Mesodermal cell (in vitro differentiated cells): ENCODE measurements at regions not wholly inside any gene's neighbourhood (a gene's known extent, or its start where the extent isn't known, plus 50 kb on each side); places are given as distances from the start of the nearest gene placed in this dataset.
"Not testable (repeated sequence)": the region's sequence is repeated elsewhere in the genome, so short reads cannot be mapped to it uniquely, and the experiment has no call there.

Source experiments
- H3K27ac ChIP-seq: 2 replicates; pipeline ENCODE4 v1.7.0; 2013; ENCODE audit warnings: mild to moderate bottlenecking, low read depth, low read length, moderate library complexity; ENCODE audit not compliant: severe bottlenecking
- H3K36me3 ChIP-seq: 2 replicates; pipeline ENCODE4 v1.7.1; 2013; ENCODE audit warnings: mild to moderate bottlenecking, low read length, moderate library complexity; ENCODE audit not compliant: control insufficient read depth, insufficient read depth
- H3K4me1 ChIP-seq: one replicate; pipeline ENCODE4 v1.7.1; 2013; ENCODE audit warnings: mild to moderate bottlenecking, low read length; ENCODE audit not compliant: insufficient read depth, control insufficient read depth, poor library complexity, severe bottlenecking
- H3K4me3 ChIP-seq: 2 replicates; pipeline ENCODE4 v1.7.0; 2013; ENCODE audit warnings: low read length, control low read depth, mild to moderate bottlenecking; ENCODE audit not compliant: insufficient read depth, poor library complexity, severe bottlenecking; ENCODE audit errors: extremely low read depth
- H3K9me3 ChIP-seq: 2 replicates; pipeline ENCODE4 v1.7.1; 2013; ENCODE audit warnings: mild to moderate bottlenecking, low read length, moderate library complexity; ENCODE audit not compliant: control insufficient read depth
- WGBS, 2 experiments: methylation state at CpG; one replicate each; pipeline ENCODE4 v1.1.5; 2013; ENCODE audit warnings: missing lambda C conversion rate in 2 of 2; ENCODE audit not compliant: insufficient coverage in 2 of 2; 5-methylcytosine and 5-hydroxymethylcytosine counted together

- H3K4me3 ChIP-seq: no peak overlapping the region
- H3K27ac ChIP-seq: no peak overlapping the region
- no CpG with 5 or more reads among the region's 1 CpG for WGBS, 2 experiments
- no peaks in the 10 kb centered on the region for H3K36me3 ChIP-seq
- no peaks in the 10 kb centered on the region for H3K4me1 ChIP-seq
- no peaks in the 10 kb centered on the region for H3K9me3 ChIP-seq
These were observed 50.7 kb upstream of the C12orf71 start for GRCh38 chr12:27133022-27133590.

GRCh38 chr12:27140478-27140969 is 58.1 kb upstream of the C12orf71 start:
- no peak overlapping the region for H3K4me3 ChIP-seq
- no peaks in the 10 kb centered on the region for H3K9me3 ChIP-seq
- no peaks in the 10 kb centered on the region for H3K4me1 ChIP-seq
- H3K36me3 ChIP-seq: no peaks in the 10 kb centered on the region
- no peak overlapping the region for H3K27ac ChIP-seq
- no CpG with 5 or more reads among the region's 2 CpGs for WGBS, 2 experiments

- Histone ChIP-seq H3K36me3 (no peaks in the 10 kb centered on the region), H3K4me3 (no peak overlapping the region), H3K27ac (no peak overlapping the region), H3K9me3 (no peaks in the 10 kb centered on the region), H3K4me1 (no peaks in the 10 kb centered on the region)
- 0 to 20% methylated on average over 1 of the region's 3 CpGs for WGBS, 2 experiments
These were observed 59.8 kb upstream of the C12orf71 start for GRCh38 chr12:27142101-27142721.

GRCh38 chr12:27143256-27144069 is 61.1 kb upstream of the C12orf71 start:
- no peaks in the 10 kb centered on the region for H3K4me1 ChIP-seq
- 100% methylated on average over 1 to 2 of the region's 7 CpGs for WGBS, 2 experiments
- H3K27ac ChIP-seq: no peak overlapping the region
- H3K36me3 ChIP-seq: no peaks in the 10 kb centered on the region
- no peak overlapping the region for H3K4me3 ChIP-seq
- no peaks in the 10 kb centered on the region for H3K9me3 ChIP-seq

- H3K9me3 ChIP-seq, H3K4me3 ChIP-seq, H3K36me3 ChIP-seq, H3K4me1 ChIP-seq, H3K27ac ChIP-seq: not testable (repeated sequence)
- WGBS, 2 experiments: no CpG with 5 or more reads among the region's 1 CpG
These were observed 63.3 kb upstream of the C12orf71 start for GRCh38 chr12:27145725-27146124.

GRCh38 chr12:27148373-27148772 is 66.0 kb upstream of the C12orf71 start:
- no peak overlapping the region for H3K4me3 ChIP-seq
- H3K4me1 ChIP-seq: no peaks in the 10 kb centered on the region
- no peaks in the 10 kb centered on the region for H3K9me3 ChIP-seq
- H3K27ac ChIP-seq: no peak overlapping the region
- H3K36me3 ChIP-seq: no peaks in the 10 kb centered on the region

GRCh38 chr12:27148791-27149190 is 66.4 kb upstream of the C12orf71 start:
- 87% methylated on average over 2 of the region's 2 CpGs; no CpG with 5 or more reads in 1 of the 2 experiments for WGBS, 2 experiments
- no peak overlapping the region for H3K4me3 ChIP-seq
- H3K36me3 ChIP-seq: no peaks in the 10 kb centered on the region

GRCh38 chr12:27151479-27151878 is 69.1 kb upstream of the C12orf71 start:
- Histone ChIP-seq H3K36me3 (no peaks in the 10 kb centered on the region), H3K4me3 (no peak overlapping the region), H3K4me1 (no peaks in the 10 kb centered on the region), H3K9me3 (no peaks in the 10 kb centered on the region), H3K27ac (no peak overlapping the region)
- WGBS, 2 experiments: 83 to 100% methylated on average over 2 to 3 of the region's 3 CpGs

More at GRCh38 chr12:27148791-27149190, 66.4 kb upstream of the C12orf71 start:
- no peak overlapping the region for H3K27ac ChIP-seq
- no peaks in the 10 kb centered on the region for H3K4me1 ChIP-seq
- H3K9me3 ChIP-seq: no peaks in the 10 kb centered on the region

GRCh38 chr12:27158297-27158696 is 75.9 kb upstream of the C12orf71 start:
- Histone ChIP-seq H3K36me3 (no peaks in the 10 kb centered on the region), H3K27ac (peak overlapping the region; percentile 70), H3K4me1 (peaks cover 4% of the 10 kb centered on the region), H3K9me3 (no peaks in the 10 kb centered on the region), H3K4me3 (no peak overlapping the region)
- 49 to 54% methylated on average over 4 to 5 of the region's 6 CpGs for WGBS, 2 experiments

- H3K36me3 ChIP-seq: no peaks in the 10 kb centered on the region
- no peak overlapping the region for H3K27ac ChIP-seq
- H3K4me3 ChIP-seq: no peak overlapping the region
- H3K9me3 ChIP-seq: no peaks in the 10 kb centered on the region
- H3K4me1 ChIP-seq: peaks cover 4% of the 10 kb centered on the region
- WGBS, 2 experiments: 84 to 96% methylated on average over 5 to 8 of the region's 8 CpGs
These were observed 79.3 kb upstream of the C12orf71 start for GRCh38 chr12:27161458-27162228.
